RWPE1 (cell line): ENCODE measurements at regions not wholly inside any gene's neighbourhood (a gene's known extent, or its start where the extent isn't known, plus 50 kb on each side); places are given as distances from the start of the nearest gene placed in this dataset.
"Not testable (repeated sequence)": the region's sequence is repeated elsewhere in the genome, so short reads cannot be mapped to it uniquely, and the experiment has no call there.

Experiments
- CTCF ChIA-PET: fragments of 350-600 bp; sonication (Branson Sonifier 250); formaldehyde crosslinking; extraction: SDS; loops from one replicate; lab custom pipeline; 2021; lab: Yijun Ruan, JAX
- POLR2A ChIA-PET: fragments of 400-600 bp; formaldehyde crosslinking; extraction: SDS; loops from one replicate; lab custom pipeline; 2020; ENCODE audit warnings: antibody characterized with exemption; ENCODE audit not compliant: low non-redundant PET; lab: Yijun Ruan, JAX
- DNase-seq: peaks from one replicate; pipeline ENCODE4 v3.0.0; 2012; ENCODE audit warnings: low spot score
- H3K27ac ChIP-seq: fragments of 450-650 bp; 2 replicates; pipeline ENCODE4 v1.5.1; 2017
- TF ChIP-seq, protein P1 (sequence below): fragments of 450-650 bp; conservative IDR thresholded peaks from 2 replicates; pipeline ENCODE4 v1.5.1; 2017; ENCODE audit warnings: low read depth, mild to moderate bottlenecking

DNA sequence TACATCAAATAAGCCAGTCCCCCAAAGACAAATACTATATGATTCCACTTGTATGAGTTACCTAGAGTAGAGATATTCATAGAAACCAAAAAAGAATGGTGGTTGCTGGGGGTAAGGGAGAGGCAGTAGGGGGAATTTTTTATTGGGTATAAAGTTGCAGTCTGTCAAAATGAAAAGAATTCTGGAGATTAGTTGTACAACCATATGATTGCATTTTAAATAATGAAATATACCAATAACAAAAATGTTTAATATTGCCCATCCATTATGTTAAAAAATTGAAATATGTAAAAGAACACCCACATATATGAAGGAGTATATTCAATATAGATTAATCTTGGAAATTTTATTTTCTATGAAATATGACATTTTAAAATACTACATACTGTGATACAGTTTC lies 1383.5 kb downstream of the FSCB start:
- DNase-seq = no peak
- POLR2A ChIA-PET = no interaction called here
- no peak overlapping the region for H3K27ac ChIP-seq
- CTCF ChIA-PET = interaction anchor here (0.7 kb wide), 1 partner anchor 291 kb away, joined by 3 read pairs; no protein-coding TSS in a partner anchor
- TF ChIP-seq, protein P1, sequence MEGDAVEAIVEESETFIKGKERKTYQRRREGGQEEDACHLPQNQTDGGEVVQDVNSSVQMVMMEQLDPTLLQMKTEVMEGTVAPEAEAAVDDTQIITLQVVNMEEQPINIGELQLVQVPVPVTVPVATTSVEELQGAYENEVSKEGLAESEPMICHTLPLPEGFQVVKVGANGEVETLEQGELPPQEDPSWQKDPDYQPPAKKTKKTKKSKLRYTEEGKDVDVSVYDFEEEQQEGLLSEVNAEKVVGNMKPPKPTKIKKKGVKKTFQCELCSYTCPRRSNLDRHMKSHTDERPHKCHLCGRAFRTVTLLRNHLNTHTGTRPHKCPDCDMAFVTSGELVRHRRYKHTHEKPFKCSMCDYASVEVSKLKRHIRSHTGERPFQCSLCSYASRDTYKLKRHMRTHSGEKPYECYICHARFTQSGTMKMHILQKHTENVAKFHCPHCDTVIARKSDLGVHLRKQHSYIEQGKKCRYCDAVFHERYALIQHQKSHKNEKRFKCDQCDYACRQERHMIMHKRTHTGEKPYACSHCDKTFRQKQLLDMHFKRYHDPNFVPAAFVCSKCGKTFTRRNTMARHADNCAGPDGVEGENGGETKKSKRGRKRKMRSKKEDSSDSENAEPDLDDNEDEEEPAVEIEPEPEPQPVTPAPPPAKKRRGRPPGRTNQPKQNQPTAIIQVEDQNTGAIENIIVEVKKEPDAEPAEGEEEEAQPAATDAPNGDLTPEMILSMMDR = no peak

DNA sequence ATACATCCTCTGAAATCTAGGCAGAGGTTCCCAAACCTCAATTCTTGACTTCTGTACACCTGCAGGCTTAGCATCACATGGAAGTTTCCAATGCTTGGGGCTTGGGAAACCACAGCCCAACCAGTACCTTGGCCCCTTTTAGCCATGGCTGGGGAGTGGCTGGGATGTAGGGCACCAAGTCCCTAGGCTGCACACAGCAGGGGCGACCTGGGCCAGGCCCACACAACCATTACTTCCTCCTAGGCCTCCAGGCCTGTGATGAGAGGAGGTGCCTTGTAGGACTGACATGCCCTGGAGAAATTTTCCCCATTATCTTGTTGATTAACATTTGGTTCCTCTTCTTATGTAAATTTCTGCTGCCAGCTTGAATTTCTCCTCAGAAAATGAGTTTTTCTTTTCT lies 1387.4 kb downstream of the FSCB start:
- H3K27ac ChIP-seq = no peak overlapping the region
- CTCF ChIA-PET = no interaction called here
- no peak for DNase-seq
- POLR2A ChIA-PET = no interaction called here
- TF ChIP-seq, protein P1 = no peak

DNA sequence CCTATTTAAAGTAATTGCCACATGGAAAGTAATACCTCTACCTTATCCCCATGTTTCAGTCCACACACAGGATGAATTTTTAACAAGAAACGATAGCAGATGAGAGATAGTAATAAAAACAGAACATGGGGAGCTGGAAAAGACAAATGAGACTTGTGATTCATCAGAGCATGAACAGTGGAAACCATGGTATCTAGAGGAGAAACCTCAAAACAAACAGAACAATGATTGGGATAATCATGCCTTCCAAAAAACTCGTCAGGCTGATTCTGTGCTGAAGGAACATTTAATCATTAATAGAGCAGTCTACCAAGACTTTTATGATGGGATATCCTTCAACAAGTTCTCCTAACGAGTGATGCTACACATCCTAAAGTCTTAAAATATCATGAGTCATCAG lies 1390.7 kb downstream of the FSCB start:
- CTCF ChIA-PET = no interaction called here
- no peak overlapping the region for H3K27ac ChIP-seq
- no peak for DNase-seq
- TF ChIP-seq, protein P1 = no peak
- POLR2A ChIA-PET = no interaction called here

DNA sequence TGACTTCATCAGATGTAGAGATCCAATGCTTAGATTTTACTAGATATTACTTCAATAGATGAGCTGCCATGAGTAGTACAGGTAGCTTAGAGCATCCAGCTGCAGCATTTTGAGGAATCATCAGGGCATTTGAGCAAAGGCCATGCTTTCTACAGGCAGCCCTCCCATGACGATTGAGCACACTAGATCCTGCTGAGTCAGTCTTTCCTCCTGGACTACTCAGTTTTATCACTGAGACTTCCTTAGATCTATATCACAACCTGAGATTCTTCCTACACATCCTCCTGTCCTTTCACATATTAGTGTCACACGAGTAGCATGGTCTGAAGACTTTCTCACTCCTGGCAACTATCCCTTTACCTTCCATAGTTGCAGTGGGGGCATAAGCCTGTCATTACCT lies 1401.8 kb downstream of the FSCB start:
- CTCF ChIA-PET = no interaction called here

DNA sequence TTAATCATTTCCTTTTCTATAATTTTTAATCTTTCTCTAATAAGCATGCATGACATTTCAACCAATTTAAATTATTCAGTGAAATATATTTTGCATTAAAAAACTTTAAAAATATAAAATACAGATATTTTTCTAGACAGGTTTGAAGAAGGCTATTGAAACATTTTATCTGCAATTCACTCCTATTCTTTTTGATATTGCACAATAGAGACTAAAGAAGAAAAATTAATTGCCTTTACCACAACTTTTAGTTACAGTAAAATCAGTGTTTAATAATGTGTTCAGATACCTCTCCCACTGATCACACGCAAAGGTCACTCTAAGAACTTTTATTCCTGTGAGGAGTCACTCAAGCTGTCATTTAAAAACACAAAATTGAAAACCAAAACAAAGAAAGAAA lies 1416.7 kb downstream of the FSCB start:
- TF ChIP-seq, protein P1 = no peak
- CTCF ChIA-PET = no interaction called here
- DNase-seq = no peak
- no peak overlapping the region for H3K27ac ChIP-seq
- POLR2A ChIA-PET = no interaction called here

More for the DNA sequence above, 1401.8 kb downstream of the FSCB start:
- TF ChIP-seq, protein P1 = no peak
- POLR2A ChIA-PET = no interaction called here
- H3K27ac ChIP-seq = no peak overlapping the region
- no peak for DNase-seq

DNA sequence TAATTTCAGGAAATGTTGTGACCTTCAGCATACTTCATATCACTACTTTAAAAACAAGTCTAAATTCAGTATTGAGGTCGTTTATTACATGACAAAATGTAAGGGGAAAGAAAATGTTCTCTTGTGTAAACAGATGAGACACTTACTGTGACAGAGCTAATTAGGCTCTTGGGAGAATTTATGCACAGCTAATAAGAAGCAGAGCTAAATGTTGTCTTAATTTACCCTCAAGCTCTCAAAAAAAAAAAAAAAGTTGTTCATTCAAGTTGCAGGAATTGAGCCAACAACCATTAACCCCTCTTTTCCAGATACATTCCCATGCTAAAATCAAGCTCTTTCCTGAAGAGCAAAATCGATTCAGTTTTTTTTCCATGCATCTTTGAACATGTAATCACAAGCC lies 1419.4 kb downstream of the FSCB start:
- ChIA-PET CTCF (no interaction called here), POLR2A (no interaction called here)
- TF ChIP-seq, protein P1 = no peak
- no peak for DNase-seq
- no peak overlapping the region for H3K27ac ChIP-seq

DNA sequence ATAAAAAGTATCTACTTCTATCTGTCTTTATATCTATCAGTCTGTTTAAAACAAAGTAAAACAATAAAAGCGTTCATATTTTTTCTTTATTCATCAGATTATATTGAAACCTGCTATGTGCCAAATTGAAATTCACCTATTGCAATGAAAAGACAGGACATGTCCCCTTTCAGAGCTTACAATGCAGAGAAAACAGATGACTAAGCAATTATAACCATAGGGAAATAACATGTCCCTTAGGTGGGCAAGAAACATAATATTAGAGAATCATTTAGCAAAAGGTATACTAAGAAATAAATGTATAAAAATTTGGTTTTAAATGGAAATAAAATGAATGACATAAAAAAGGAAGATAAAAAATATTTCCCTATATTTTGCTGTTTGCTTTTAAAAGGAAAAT lies 1421.3 kb downstream of the FSCB start:
- no peak for DNase-seq
- TF ChIP-seq, protein P1 = no peak
- no peak overlapping the region for H3K27ac ChIP-seq
- ChIA-PET CTCF (no interaction called here), POLR2A (no interaction called here)

DNA sequence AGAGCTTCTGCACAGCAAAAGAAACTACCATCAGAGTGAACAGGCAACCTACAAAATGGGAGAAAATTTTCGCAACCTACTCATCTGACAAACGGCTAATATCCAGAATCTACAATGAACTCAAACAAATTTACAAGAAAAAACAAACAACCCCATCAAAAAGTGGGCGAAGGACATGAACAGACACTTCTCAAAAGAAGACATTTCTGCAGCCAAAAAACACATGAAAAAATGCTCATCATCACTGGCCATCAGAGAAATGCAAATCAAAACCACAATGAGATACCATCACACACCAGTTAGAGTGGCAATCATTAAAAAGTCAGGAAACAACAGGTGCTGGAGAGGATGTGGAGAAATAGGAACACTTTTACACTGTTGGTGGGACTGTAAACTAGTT lies 1439.7 kb downstream of the FSCB start:
- CTCF ChIA-PET, POLR2A ChIA-PET, DNase-seq, H3K27ac ChIP-seq: not testable (repeated sequence)
